RWPE2 (cell line): ENCODE measurements at regions not wholly inside any gene's neighbourhood (a gene's known extent, or its start where the extent isn't known, plus 50 kb on each side); places are given as distances from the start of the nearest gene placed in this dataset.

ENCODE experiments used
- ATAC-seq: fragments of 200-7000 bp; cut with Tn5 transposase; 3 replicates; pipeline ENCODE4 v1.9.1; 2021; ENCODE audit warnings: low read depth
- DNase-seq: peaks from one replicate; pipeline ENCODE4 v3.0.0-alpha.2; 2020; ENCODE audit warnings: low spot score
- H3K27ac ChIP-seq: fragments of 450-650 bp; 2 replicates; pipeline ENCODE4 v1.5.1; 2017; ENCODE audit warnings: mild to moderate bottlenecking; ENCODE audit not compliant: poor library complexity, severe bottlenecking
- H3K27me3 ChIP-seq: fragments of 250-450 bp; sonication (Bioruptor Pico); 2 replicates; pipeline ENCODE4 v1.5.1; 2021; ENCODE audit warnings: mild to moderate bottlenecking, moderate library complexity; ENCODE audit not compliant: insufficient read depth, poor library complexity, severe bottlenecking
- H3K36me3 ChIP-seq: fragments of 250-450 bp; sonication (Bioruptor Pico); 2 replicates; pipeline ENCODE4 v1.5.1; 2020; ENCODE audit warnings: low read depth, mild to moderate bottlenecking, moderate library complexity
- H3K4me1 ChIP-seq: fragments of 250-450 bp; sonication (Bioruptor Pico); 2 replicates; pipeline ENCODE4 v1.5.1; 2021; ENCODE audit warnings: mild to moderate bottlenecking, moderate library complexity; ENCODE audit not compliant: insufficient read depth, poor library complexity, severe bottlenecking
- H3K4me3 ChIP-seq: fragments of 250-450 bp; sonication (Bioruptor Pico); 2 replicates; pipeline ENCODE4 v1.5.1; 2021; ENCODE audit warnings: mild to moderate bottlenecking, moderate library complexity; ENCODE audit not compliant: severe bottlenecking
- H3K9me3 ChIP-seq: fragments of 250-450 bp; sonication (Bioruptor Pico); 2 replicates; pipeline ENCODE4 v1.5.1; 2021; ENCODE audit warnings: mild to moderate bottlenecking, moderate library complexity; ENCODE audit not compliant: severe bottlenecking
- CTCF ChIP-seq: fragments of 450-650 bp; IDR thresholded peaks from one replicate; pipeline ENCODE4 v1.5.1; 2017; ENCODE audit warnings: mild to moderate bottlenecking, moderate library complexity; ENCODE audit not compliant: poor library complexity, severe bottlenecking

- Histone ChIP-seq H3K4me1 (peaks cover 7% of the 10 kb centered on the region), H3K27me3 (no peaks in the 10 kb centered on the region), H3K4me3 (no peak overlapping the region), H3K9me3 (no peaks in the 10 kb centered on the region), H3K27ac (no peak overlapping the region), H3K36me3 (no peaks in the 10 kb centered on the region)
- ATAC-seq (no peak), DNase-seq (no peak)
- no peak for TF ChIP-seq CTCF
Observed at GRCh38 chr20:61178551-61179071, 73.5 kb upstream of the CDH4 start.

- ATAC-seq: peak; percentile 1; the same call in 1 of the 3 replicates
- no peak for TF ChIP-seq CTCF
- no peak overlapping the region for H3K4me3 ChIP-seq
Observed at GRCh38 chr20:61184194-61184593, 67.9 kb upstream of the CDH4 start.

GRCh38 chr20:61185181-61185580, 66.9 kb upstream of the CDH4 start:
- Histone ChIP-seq H3K27me3 (no peaks in the 10 kb centered on the region), H3K36me3 (no peaks in the 10 kb centered on the region), H3K27ac (peak overlapping the region; percentile 99), H3K4me3 (no peak overlapping the region), H3K9me3 (no peaks in the 10 kb centered on the region), H3K4me1 (peaks cover 45% of the 10 kb centered on the region)
- no peak for DNase-seq
- ATAC-seq: no peak
- no peak for TF ChIP-seq CTCF

More at GRCh38 chr20:61184194-61184593, 67.9 kb upstream of the CDH4 start:
- no peaks in the 10 kb centered on the region for H3K27me3 ChIP-seq
- no peaks in the 10 kb centered on the region for H3K9me3 ChIP-seq
- DNase-seq: no peak
- no peaks in the 10 kb centered on the region for H3K36me3 ChIP-seq
- H3K27ac ChIP-seq: peak overlapping the region; percentile 99
- H3K4me1 ChIP-seq: peaks cover 45% of the 10 kb centered on the region

- H3K4me1 ChIP-seq: peaks cover 45% of the 10 kb centered on the region
- peak; percentile 91 for ATAC-seq
- H3K9me3 ChIP-seq: no peaks in the 10 kb centered on the region
- H3K4me3 ChIP-seq: no peak overlapping the region
- H3K27ac ChIP-seq: peak overlapping the region; percentile 99
- peak; percentile 43 for TF ChIP-seq CTCF
- H3K27me3 ChIP-seq: no peaks in the 10 kb centered on the region
- H3K36me3 ChIP-seq: no peaks in the 10 kb centered on the region
- DNase-seq: peak; percentile 98
Observed at GRCh38 chr20:61185841-61186601, 66.0 kb upstream of the CDH4 start.
